Lower leg skin (tissue), 3 donors: ENCODE measurements at regions not wholly inside any gene's neighbourhood (a gene's known extent, or its start where the extent isn't known, plus 50 kb on each side); places are given as distances from the start of the nearest gene placed in this dataset.

Experiments
- POLR2A ChIP-seq, 2 donors: fragments of 450-650 bp; IDR thresholded peaks; one replicate each; pipeline ENCODE4 v1.6.1; 2016 to 2017; ENCODE audit warnings: antibody characterized with exemption in 2 of 2, mild to moderate bottlenecking in 1 of 2, moderate library complexity in 1 of 2
- TF ChIP-seq, protein P1 (sequence below), 3 donors: fragments of 450-650 bp; IDR thresholded peaks; one replicate each; pipeline ENCODE4 v1.5.1; 2016; ENCODE audit warnings: antibody characterized with exemption in 3 of 3, mild to moderate bottlenecking in 3 of 3, moderate library complexity in 2 of 3

DNA sequence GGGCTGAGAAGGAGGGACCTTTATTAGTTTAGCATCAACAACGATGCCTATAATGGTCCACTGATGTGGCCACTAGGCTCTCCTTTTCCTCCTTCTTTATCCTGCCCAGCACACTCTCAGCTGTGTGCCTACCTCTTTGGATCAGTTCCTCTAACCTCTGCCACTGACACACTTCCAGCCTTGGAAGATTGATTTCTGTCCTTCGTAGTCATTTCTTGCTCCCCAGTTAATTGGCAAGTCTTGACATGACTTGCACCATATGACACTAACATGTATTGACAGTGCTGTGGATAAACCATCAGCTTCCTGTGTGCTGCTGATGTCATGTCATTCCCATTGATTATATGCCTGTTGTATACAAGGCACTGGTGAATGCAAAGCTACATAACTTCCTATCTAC lies 90.2 kb upstream of the PLEKHG7 start:
- TF ChIP-seq, protein P1, sequence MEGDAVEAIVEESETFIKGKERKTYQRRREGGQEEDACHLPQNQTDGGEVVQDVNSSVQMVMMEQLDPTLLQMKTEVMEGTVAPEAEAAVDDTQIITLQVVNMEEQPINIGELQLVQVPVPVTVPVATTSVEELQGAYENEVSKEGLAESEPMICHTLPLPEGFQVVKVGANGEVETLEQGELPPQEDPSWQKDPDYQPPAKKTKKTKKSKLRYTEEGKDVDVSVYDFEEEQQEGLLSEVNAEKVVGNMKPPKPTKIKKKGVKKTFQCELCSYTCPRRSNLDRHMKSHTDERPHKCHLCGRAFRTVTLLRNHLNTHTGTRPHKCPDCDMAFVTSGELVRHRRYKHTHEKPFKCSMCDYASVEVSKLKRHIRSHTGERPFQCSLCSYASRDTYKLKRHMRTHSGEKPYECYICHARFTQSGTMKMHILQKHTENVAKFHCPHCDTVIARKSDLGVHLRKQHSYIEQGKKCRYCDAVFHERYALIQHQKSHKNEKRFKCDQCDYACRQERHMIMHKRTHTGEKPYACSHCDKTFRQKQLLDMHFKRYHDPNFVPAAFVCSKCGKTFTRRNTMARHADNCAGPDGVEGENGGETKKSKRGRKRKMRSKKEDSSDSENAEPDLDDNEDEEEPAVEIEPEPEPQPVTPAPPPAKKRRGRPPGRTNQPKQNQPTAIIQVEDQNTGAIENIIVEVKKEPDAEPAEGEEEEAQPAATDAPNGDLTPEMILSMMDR (IDR thresholded peaks at IDR 0.05), result no peak
- TF ChIP-seq POLR2A (IDR thresholded peaks at IDR 0.05), result no peak
